ENCODE measurements at regions not wholly inside any gene's neighbourhood (a gene's known extent, or its start where the extent isn't known, plus 50 kb on each side); places are given as distances from the start of the nearest gene placed in this dataset.

DNA sequence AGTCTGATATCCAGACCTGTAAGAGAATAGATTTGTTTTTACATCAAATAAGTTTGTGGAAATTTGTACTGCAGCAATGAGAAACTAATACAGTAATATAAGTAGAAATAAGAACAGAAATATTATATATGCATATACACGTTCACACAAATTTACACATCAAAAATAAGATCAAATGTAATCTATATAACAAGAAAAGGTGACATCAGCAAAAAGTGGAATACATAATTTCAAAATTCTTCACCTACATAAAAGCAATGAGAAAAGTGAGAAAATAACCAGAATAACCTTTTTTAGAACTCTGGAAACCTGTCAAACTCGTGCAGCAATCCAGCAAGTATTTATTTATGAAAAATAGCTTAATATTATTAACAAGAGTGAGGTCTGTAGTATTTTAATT is 1124.6 kb upstream of the ATXN7L3B start:
- no peak overlapping the region for H3K4me3 ChIP-seq
- intact Hi-C loops (cut with DNase I) = no loop called here
- peaks cover 0 to 5% (median 2%) of the 10 kb centered on the region in 4 donors for H3K9me3 ChIP-seq
- H3K36me3 ChIP-seq = no peaks in the 10 kb centered on the region
- DNase-seq = no peak
- no peaks in the 10 kb centered on the region for H3K27me3 ChIP-seq
- H3K4me1 ChIP-seq = no peaks in the 10 kb centered on the region
- H3K27ac ChIP-seq = no peak overlapping the region
- TF ChIP-seq EP300 (IDR thresholded peaks at IDR 0.05) (no peak), POLR2A (IDR thresholded peaks at IDR 0.05) (no peak), POLR2AphosphoS5 (IDR thresholded peaks at IDR 0.05) (no peak)
- TF ChIP-seq, protein P1, sequence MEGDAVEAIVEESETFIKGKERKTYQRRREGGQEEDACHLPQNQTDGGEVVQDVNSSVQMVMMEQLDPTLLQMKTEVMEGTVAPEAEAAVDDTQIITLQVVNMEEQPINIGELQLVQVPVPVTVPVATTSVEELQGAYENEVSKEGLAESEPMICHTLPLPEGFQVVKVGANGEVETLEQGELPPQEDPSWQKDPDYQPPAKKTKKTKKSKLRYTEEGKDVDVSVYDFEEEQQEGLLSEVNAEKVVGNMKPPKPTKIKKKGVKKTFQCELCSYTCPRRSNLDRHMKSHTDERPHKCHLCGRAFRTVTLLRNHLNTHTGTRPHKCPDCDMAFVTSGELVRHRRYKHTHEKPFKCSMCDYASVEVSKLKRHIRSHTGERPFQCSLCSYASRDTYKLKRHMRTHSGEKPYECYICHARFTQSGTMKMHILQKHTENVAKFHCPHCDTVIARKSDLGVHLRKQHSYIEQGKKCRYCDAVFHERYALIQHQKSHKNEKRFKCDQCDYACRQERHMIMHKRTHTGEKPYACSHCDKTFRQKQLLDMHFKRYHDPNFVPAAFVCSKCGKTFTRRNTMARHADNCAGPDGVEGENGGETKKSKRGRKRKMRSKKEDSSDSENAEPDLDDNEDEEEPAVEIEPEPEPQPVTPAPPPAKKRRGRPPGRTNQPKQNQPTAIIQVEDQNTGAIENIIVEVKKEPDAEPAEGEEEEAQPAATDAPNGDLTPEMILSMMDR (IDR thresholded peaks at IDR 0.05) = no peak
- WGBS, 2 donors = 75 to 79% methylated on average over 2 of the region's 2 CpGs

- no peaks in the 10 kb centered on the region for H3K27me3 ChIP-seq
- H3K4me1 ChIP-seq = no peaks in the 10 kb centered on the region
- 35 to 73% methylated on average over 1 of the region's 1 CpG for WGBS, 2 donors
- no peaks in the 10 kb centered on the region for H3K36me3 ChIP-seq
- peaks cover 0 to 5% (median 2%) of the 10 kb centered on the region in 4 donors for H3K9me3 ChIP-seq
- intact Hi-C loops (cut with DNase I) = no loop called here
- H3K27ac ChIP-seq = no peak overlapping the region
- DNase-seq = no peak
- H3K4me3 ChIP-seq = no peak overlapping the region
- TF ChIP-seq EP300 (IDR thresholded peaks at IDR 0.05) = no peak
- TF ChIP-seq POLR2AphosphoS5 (IDR thresholded peaks at IDR 0.05) = no peak
- TF ChIP-seq, protein P1 (IDR thresholded peaks at IDR 0.05) = no peak
- TF ChIP-seq POLR2A (IDR thresholded peaks at IDR 0.05) = no peak
These were observed 1123.7 kb upstream of the ATXN7L3B start for GRCh38 chr12:73413974-73414373.

DNA sequence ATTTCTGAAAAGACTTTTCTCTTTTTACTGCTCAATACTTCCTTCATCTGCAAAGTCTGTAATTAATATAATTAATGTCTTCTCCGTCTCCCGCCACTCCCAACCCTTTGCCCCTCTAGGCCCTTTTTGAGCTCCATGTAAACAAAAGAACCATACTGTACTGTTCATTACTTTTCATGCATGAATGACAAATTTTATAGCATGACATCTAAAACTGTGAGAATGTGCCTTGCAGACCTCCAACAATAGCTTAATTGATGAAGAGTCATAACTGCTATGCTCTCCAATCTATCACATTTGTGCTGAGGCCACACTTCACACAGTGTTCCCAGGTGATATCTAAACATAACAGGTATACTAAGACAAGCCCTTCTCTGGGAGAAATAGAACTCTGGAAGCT is 1122.7 kb upstream of the ATXN7L3B start:
- Histone ChIP-seq H3K27me3 (no peaks in the 10 kb centered on the region), H3K27ac (no peak overlapping the region), H3K4me3 (no peak overlapping the region), H3K36me3 (no peaks in the 10 kb centered on the region), H3K9me3 (peaks cover 0 to 5% (median 2%) of the 10 kb centered on the region in 4 donors), H3K4me1 (no peaks in the 10 kb centered on the region)
- 84 to 89% methylated on average over 2 of the region's 2 CpGs for WGBS, 2 donors
- intact Hi-C loops (cut with DNase I) = no loop called here
- DNase-seq = no peak
- TF ChIP-seq POLR2AphosphoS5 (IDR thresholded peaks at IDR 0.05) = no peak
- TF ChIP-seq, protein P1 (IDR thresholded peaks at IDR 0.05) = no peak
- no peak for TF ChIP-seq EP300 (IDR thresholded peaks at IDR 0.05)
- no peak for TF ChIP-seq POLR2A (IDR thresholded peaks at IDR 0.05)

DNA sequence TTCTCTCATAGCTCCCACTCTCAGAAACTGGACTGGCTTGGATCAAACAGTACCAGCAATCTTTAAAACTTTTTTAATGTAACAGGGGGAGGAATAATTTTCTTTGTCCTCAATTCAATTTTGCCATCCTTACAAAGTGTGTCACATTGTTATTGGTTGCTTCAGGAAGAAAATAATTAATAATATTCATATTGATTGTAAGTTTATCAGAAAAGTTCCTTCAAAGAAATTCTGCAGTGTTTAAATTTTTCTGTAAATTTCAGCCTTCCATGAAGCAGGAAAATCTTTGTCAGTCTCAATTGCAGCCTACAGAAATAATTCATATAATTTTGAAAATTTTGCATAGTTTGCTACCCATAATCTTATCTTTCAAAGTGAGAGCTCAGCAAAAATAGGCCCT is 1119.1 kb upstream of the ATXN7L3B start:
- H3K4me3 ChIP-seq = no peak overlapping the region
- H3K36me3 ChIP-seq = no peaks in the 10 kb centered on the region
- intact Hi-C loops (cut with DNase I) = no loop called here
- peaks cover 0 to 5% (median 0%) of the 10 kb centered on the region in 4 donors for H3K9me3 ChIP-seq
- no peak overlapping the region for H3K27ac ChIP-seq
- TF ChIP-seq, protein P1 (IDR thresholded peaks at IDR 0.05) = no peak
- TF ChIP-seq POLR2A (IDR thresholded peaks at IDR 0.05) = no peak
- TF ChIP-seq EP300 (IDR thresholded peaks at IDR 0.05) = no peak
- TF ChIP-seq POLR2AphosphoS5 (IDR thresholded peaks at IDR 0.05) = no peak
- DNase-seq = no peak
- no peaks in the 10 kb centered on the region for H3K4me1 ChIP-seq
- no peaks in the 10 kb centered on the region for H3K27me3 ChIP-seq

DNA sequence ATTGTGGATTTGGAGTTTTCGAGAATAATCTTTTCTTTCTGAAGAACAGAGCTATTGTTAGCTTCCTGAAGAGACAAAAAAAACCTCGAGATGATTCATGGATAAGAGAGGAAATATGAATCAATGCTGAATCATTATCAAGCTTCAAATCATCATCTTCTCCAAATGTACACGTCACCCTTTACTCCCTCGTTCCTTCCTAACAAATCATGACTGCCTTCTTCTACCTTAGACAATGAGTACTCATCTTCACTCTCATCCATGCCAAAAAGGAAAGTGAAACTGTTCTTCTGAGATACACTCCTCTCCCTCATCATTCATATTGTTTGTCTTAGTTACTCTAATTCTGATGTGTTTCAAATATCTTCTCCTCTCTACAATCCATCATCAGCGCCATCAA is 1115.8 kb upstream of the ATXN7L3B start:
- Histone ChIP-seq H3K9me3 (no peaks in the 10 kb centered on the region), H3K27me3 (no peaks in the 10 kb centered on the region), H3K36me3 (no peaks in the 10 kb centered on the region), H3K4me3 (no peak overlapping the region), H3K27ac (no peak overlapping the region), H3K4me1 (no peaks in the 10 kb centered on the region)
- intact Hi-C loops (cut with DNase I) = no loop called here
- 72 to 73% methylated on average over 5 of the region's 5 CpGs for WGBS, 2 donors
- TF ChIP-seq EP300 (IDR thresholded peaks at IDR 0.05) (no peak), POLR2AphosphoS5 (IDR thresholded peaks at IDR 0.05) (no peak), POLR2A (IDR thresholded peaks at IDR 0.05) (no peak)
- TF ChIP-seq, protein P1 (IDR thresholded peaks at IDR 0.05) = no peak
- DNase-seq = no peak
